NT2/D1 (cell line): ENCODE measurements at regions not wholly inside any gene's neighbourhood (a gene's known extent, or its start where the extent isn't known, plus 50 kb on each side); places are given as distances from the start of the nearest gene placed in this dataset.

Source experiments
- YY1 ChIP-seq: IDR thresholded peaks from 2 replicates; pipeline ENCODE4 v1.6.1; 2011; ENCODE audit not compliant: insufficient read length, insufficient read depth
- ZNF274 ChIP-seq: IDR thresholded peaks from 2 replicates; pipeline ENCODE4 v1.6.1; 2011; ENCODE audit warnings: mild to moderate bottlenecking, low read depth, low read length

- TF ChIP-seq YY1 (no peak), ZNF274 (no peak)
Observed at GRCh38 chr1:201750120-201750519, 78.8 kb upstream of the IPO9 start.
